H54 (cell line): ENCODE measurements at regions not wholly inside any gene's neighbourhood (a gene's known extent, or its start where the extent isn't known, plus 50 kb on each side); places are given as distances from the start of the nearest gene placed in this dataset.
"Not testable (repeated sequence)": the region's sequence is repeated elsewhere in the genome, so short reads cannot be mapped to it uniquely, and the experiment has no call there.

Experiments used
- DNase-seq: peaks from one replicate; pipeline ENCODE4 v3.0.0; 2011; ENCODE audit warnings: low spot score, mixed read lengths; ENCODE audit not compliant: insufficient read length
- FAIRE-seq: peaks from 3 replicates; lab custom pipeline; 2011; peaks lifted over from hg19 to GRCh38; lab: Jason Lieb, UNC
- POLR2A ChIP-seq: IDR thresholded peaks from 2 replicates; pipeline ENCODE4 v1.6.1; 2011; ENCODE audit warnings: low read depth, mild to moderate bottlenecking, low read length

- DNase-seq (no peak), FAIRE-seq (peak; percentile 48)
- TF ChIP-seq POLR2A, result no peak
These were observed 131.5 kb upstream of the SATB1 start for GRCh38 chr3:18556503-18557135.

GRCh38 chr3:18556001-18556408, 130.9 kb upstream of the SATB1 start:
- FAIRE-seq, result peak; percentile 58

GRCh38 chr3:18552579-18553105, 127.5 kb upstream of the SATB1 start:
- not testable (repeated sequence) for DNase-seq, FAIRE-seq

More at GRCh38 chr3:18556001-18556408, 130.9 kb upstream of the SATB1 start:
- no peak for DNase-seq
- TF ChIP-seq POLR2A, result no peak

GRCh38 chr3:18546632-18547031, 121.5 kb upstream of the SATB1 start:
- TF ChIP-seq POLR2A, result no peak
- FAIRE-seq (no peak), DNase-seq (no peak)

- no peak for FAIRE-seq
- TF ChIP-seq POLR2A, result no peak
- no peak for DNase-seq
These were observed 119.0 kb upstream of the SATB1 start for GRCh38 chr3:18544146-18544545.

GRCh38 chr3:18538463-18539230, 113.5 kb upstream of the SATB1 start:
- no peak for DNase-seq
- no peak for TF ChIP-seq POLR2A
- FAIRE-seq, result no peak

- DNase-seq (no peak), FAIRE-seq (no peak)
- no peak for TF ChIP-seq POLR2A
These were observed 107.9 kb upstream of the SATB1 start for GRCh38 chr3:18533039-18533438.

- no peak for TF ChIP-seq POLR2A
- FAIRE-seq, result no peak
- no peak for DNase-seq
These were observed 106.5 kb upstream of the SATB1 start for GRCh38 chr3:18531662-18532061.

GRCh38 chr3:18529631-18530030, 104.5 kb upstream of the SATB1 start:
- TF ChIP-seq POLR2A, result no peak
- DNase-seq, result no peak

GRCh38 chr3:18527691-18528090, 102.6 kb upstream of the SATB1 start:
- FAIRE-seq (no peak), DNase-seq (no peak)
- no peak for TF ChIP-seq POLR2A

More at GRCh38 chr3:18529631-18530030, 104.5 kb upstream of the SATB1 start:
- no peak for FAIRE-seq

- DNase-seq (no peak), FAIRE-seq (no peak)
- no peak for TF ChIP-seq POLR2A
These were observed 101.5 kb upstream of the SATB1 start for GRCh38 chr3:18526667-18527066.

GRCh38 chr3:18516170-18516569, 91.0 kb upstream of the SATB1 start:
- DNase-seq, FAIRE-seq: not testable (repeated sequence)

- DNase-seq (no peak), FAIRE-seq (no peak)
These were observed 88.0 kb upstream of the SATB1 start for GRCh38 chr3:18513091-18513490.

GRCh38 chr3:18512007-18512406, 86.9 kb upstream of the SATB1 start:
- no peak for TF ChIP-seq POLR2A
- DNase-seq (no peak), FAIRE-seq (no peak)

More at GRCh38 chr3:18513091-18513490, 88.0 kb upstream of the SATB1 start:
- no peak for TF ChIP-seq POLR2A
